ENCODE measurements at regions not wholly inside any gene's neighbourhood (a gene's known extent, or its start where the extent isn't known, plus 50 kb on each side); places are given as distances from the start of the nearest gene placed in this dataset.

DNA sequence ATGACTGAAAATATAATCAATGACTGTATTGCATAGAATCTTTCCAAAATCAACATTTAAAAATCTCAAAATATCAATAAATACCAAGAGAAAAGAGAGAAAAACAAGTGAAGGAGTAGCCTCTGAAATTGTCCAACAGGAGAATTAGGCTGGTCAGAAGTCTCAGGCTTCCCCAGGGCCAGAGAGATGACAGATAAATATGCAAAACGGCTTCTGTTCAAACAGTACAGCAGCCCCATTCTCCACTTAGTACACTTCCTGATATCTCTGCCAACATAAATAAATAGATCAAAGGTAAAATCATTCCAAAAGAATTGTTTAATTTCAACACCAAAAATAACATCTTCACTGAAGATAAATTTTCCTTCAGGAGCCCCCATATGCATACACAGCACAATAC is 204.7 kb upstream of the GABRA2 start:
- TF ChIP-seq, protein P1, sequence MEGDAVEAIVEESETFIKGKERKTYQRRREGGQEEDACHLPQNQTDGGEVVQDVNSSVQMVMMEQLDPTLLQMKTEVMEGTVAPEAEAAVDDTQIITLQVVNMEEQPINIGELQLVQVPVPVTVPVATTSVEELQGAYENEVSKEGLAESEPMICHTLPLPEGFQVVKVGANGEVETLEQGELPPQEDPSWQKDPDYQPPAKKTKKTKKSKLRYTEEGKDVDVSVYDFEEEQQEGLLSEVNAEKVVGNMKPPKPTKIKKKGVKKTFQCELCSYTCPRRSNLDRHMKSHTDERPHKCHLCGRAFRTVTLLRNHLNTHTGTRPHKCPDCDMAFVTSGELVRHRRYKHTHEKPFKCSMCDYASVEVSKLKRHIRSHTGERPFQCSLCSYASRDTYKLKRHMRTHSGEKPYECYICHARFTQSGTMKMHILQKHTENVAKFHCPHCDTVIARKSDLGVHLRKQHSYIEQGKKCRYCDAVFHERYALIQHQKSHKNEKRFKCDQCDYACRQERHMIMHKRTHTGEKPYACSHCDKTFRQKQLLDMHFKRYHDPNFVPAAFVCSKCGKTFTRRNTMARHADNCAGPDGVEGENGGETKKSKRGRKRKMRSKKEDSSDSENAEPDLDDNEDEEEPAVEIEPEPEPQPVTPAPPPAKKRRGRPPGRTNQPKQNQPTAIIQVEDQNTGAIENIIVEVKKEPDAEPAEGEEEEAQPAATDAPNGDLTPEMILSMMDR (IDR thresholded peaks at IDR 0.05; ENCODE audit: low read length, missing control alignments), result no peak
- no peak overlapping the region for H3K4me3 ChIP-seq (replicated peaks; ENCODE audit: low read depth, low read length)
- no peak for DNase-seq (ENCODE audit: low read depth)

DNA sequence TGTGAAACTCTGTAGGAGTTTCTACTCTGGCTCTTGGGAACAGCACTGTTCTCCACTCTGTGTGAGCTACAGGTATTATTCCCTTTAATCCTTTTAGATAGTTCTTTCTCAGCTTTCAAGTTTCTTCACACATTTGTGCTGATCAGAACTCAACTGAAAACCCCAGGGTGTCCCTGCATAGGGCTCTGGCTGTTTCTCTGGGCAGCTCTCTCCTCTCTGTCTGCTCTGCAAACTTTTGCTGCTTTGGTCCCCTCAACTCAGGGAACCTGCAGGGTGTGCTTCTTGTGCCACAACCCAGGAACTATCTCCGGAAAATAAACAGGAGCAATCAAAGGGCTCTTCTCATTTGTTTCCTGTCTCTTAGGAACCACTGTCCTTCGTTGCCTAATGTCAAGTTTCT is 196.6 kb upstream of the GABRA2 start:
- TF ChIP-seq, protein P1 (IDR thresholded peaks at IDR 0.05; ENCODE audit: low read length, missing control alignments), result no peak
- no peak for DNase-seq (ENCODE audit: low read depth)
- H3K4me3 ChIP-seq (replicated peaks; ENCODE audit: low read depth, low read length), result no peak overlapping the region

DNA sequence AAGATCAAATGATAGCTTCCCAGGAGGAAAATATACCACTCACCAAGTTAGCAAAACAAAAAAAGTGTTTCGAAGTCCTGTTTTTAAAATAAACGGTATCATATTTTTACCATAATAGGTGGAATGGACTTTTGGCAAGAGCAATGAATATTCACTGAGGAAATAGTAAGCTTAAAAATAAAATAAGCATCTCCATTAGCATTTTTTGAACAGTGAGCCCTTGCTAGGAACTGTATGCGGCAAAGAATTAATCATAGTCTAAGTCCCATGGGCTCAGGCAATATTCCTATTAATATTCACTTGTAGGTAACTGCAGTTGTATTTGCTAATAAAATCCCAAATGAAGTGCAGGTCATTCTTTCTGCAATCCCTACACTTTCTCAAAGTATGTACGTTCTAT is 191.7 kb upstream of the GABRA2 start:
- no peak for DNase-seq (ENCODE audit: low read depth)
- H3K4me3 ChIP-seq (replicated peaks; ENCODE audit: low read depth, low read length), result no peak overlapping the region
- TF ChIP-seq, protein P1 (IDR thresholded peaks at IDR 0.05; ENCODE audit: low read length, missing control alignments), result no peak

DNA sequence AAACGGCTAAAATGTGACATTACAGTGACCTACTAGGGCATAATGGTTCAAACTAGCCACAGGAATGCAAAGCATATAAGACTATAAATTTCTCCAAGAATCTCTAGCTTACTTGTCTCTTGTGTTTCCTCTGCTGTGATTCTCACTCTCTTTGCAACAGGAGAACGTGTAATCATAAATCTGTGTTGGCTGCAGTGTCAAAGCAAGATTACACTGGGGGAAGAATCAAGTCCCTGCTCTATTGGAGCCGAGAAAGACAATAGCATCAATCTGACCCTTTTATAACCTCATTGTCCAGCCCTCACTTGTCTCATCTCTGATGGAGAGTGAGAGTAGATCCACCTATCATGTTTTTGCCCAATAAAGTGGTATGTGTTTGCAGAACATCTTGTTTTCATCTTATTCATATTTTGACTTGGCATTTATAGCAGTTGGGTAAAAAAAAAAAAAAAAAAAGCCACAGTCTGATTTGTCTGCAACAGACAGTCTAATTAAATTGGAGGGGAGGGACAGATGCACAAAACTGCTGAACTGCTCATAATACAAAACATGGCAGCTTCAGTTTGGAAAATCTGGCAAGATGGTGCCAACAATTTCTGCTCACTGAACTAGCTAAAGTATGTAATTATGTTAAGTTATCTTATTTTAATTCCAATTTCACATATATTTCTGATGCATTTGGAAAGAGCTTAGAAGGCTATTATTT is 165.0 kb upstream of the GABRA2 start:
- TF ChIP-seq, protein P1 (IDR thresholded peaks at IDR 0.05; ENCODE audit: low read length, missing control alignments), result no peak
- H3K4me3 ChIP-seq (replicated peaks; ENCODE audit: low read depth, low read length), result no peak overlapping the region
- DNase-seq (ENCODE audit: low read depth), result no peak

DNA sequence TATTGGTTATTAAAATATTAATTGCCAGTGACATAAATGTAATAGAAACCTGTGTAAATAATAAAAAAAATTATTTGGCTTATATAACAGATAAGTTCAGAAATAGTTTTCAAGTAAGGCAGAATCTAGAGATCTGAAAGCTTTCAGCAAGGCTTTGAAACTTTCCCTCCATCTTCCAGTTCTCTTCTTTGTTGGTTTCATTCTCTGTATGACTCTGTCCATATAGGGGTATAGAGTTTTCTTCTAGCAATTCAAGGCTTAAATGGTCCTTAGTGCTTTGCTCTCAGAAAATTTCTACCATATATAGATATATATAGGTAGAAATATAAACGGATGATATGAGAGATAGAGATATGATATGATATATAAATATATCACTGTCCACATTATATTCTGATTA is 160.5 kb upstream of the GABRA2 start:
- no peak for DNase-seq (ENCODE audit: low read depth)
- H3K4me3 ChIP-seq (replicated peaks; ENCODE audit: low read depth, low read length), result no peak overlapping the region
- TF ChIP-seq, protein P1 (IDR thresholded peaks at IDR 0.05; ENCODE audit: low read length, missing control alignments), result no peak

DNA sequence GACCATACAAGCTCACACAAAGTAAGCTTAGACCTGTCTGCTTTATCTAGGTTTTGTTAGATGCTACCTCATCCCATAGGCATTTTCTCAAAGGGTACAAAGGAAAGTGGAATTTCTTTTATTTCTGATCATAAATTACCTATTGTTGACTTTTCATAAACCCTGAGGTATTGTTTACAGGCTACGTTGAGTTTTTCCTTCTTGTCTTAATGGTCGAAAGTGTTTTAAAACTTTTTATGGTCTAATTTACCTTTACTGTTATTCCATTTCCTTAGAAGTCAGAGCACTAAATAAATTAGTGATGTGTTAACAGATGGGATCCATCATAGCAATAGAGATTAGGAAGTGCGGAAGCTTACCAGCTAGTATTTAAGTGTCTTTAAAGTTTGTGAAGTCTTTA is 159.2 kb upstream of the GABRA2 start:
- no peak for DNase-seq (ENCODE audit: low read depth)
- H3K4me3 ChIP-seq (replicated peaks; ENCODE audit: low read depth, low read length), result no peak overlapping the region
- TF ChIP-seq, protein P1 (IDR thresholded peaks at IDR 0.05; ENCODE audit: low read length, missing control alignments), result no peak

DNA sequence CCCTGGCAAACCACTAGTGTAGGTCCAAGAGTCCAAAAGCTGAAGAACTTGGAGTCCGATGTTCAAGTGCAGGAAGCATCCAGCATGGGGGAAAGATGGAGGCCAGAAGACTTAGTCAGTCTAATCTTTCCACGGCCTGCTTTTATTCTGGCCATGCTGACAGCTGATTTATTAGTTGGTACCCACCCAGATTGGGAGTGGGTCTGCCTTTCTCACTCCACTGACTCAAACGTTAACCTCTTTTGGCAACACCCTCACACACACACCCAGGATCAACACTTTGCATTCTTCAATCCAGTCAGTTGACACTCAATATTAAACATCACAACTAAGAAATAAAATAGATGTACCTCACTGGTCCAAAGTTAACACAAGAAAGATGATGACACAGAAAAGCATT is 134.8 kb upstream of the GABRA2 start:
- H3K4me3 ChIP-seq (replicated peaks; ENCODE audit: low read depth, low read length), result no peak overlapping the region
- no peak for DNase-seq (ENCODE audit: low read depth)
- TF ChIP-seq, protein P1 (IDR thresholded peaks at IDR 0.05; ENCODE audit: low read length, missing control alignments), result no peak

Measured in fibroblast of pulmonary artery (primary cell).